Panc1 (cell line): ENCODE measurements at regions not wholly inside any gene's neighbourhood (a gene's known extent, or its start where the extent isn't known, plus 50 kb on each side); places are given as distances from the start of the nearest gene placed in this dataset.

Source experiments
- ATAC-seq: fragments of 200-7000 bp; cut with Tn5 transposase; 2 replicates; pipeline ENCODE4 v1.9.1; 2020; ENCODE audit warnings: mild to moderate bottlenecking, moderate library complexity
- BruUV-seq: library from RNA; stranded (reverse); fragments of 400-500 nt; replicated peaks from 2 replicates; lab custom pipeline; 2021; lab: Mats Ljungman, UMichigan
- CTCF ChIA-PET: fragments of 300-600 bp; sonication (Branson Sonifier 250); formaldehyde crosslinking; loops from one replicate; lab custom pipeline; 2022; ENCODE audit warnings: antibody characterized with exemption; lab: Charles Lee
- POLR2A ChIA-PET: fragments of 300-600 bp; sonication (Branson Sonifier 250); formaldehyde crosslinking; loops from one replicate; lab custom pipeline; 2022; ENCODE audit warnings: antibody characterized with exemption; lab: Charles Lee
- DNase-seq: peaks from one replicate; pipeline ENCODE4 v3.0.0-alpha.2; 2010; ENCODE audit warnings: low read depth, low spot score
- H3K27ac ChIP-seq: 2 replicates; pipeline ENCODE4 v1.5.1; 2011; ENCODE audit warnings: mild to moderate bottlenecking, low read length, inconsistent platforms
- H3K27me3 ChIP-seq: fragments of 200-500 bp; sonication (Bioruptor generic); 2 replicates; pipeline ENCODE4 v1.6.0; 2014; ENCODE audit warnings: low read length, inconsistent platforms; ENCODE audit not compliant: control insufficient read depth, insufficient read depth
- H3K36me3 ChIP-seq: fragments of 200-500 bp; sonication (Bioruptor generic); 2 replicates; pipeline ENCODE4 v1.5.1; 2014; ENCODE audit warnings: inconsistent platforms, mild to moderate bottlenecking, low read length, moderate library complexity; ENCODE audit not compliant: control insufficient read depth, insufficient read depth
- H3K4me1 ChIP-seq: 2 replicates; pipeline ENCODE4 v1.5.1; 2011; ENCODE audit warnings: inconsistent platforms, mild to moderate bottlenecking, low read length, moderate library complexity; ENCODE audit not compliant: control insufficient read depth, insufficient read depth
- H3K4me3 ChIP-seq, 2 experiments: 2 replicates each; pipeline ENCODE4 v1.5.1; 2011 to 2012; ENCODE audit warnings: low read depth in 2 of 2, low read length in 2 of 2, mild to moderate bottlenecking in 2 of 2, inconsistent platforms in 1 of 2, moderate library complexity in 1 of 2
- H3K9me3 ChIP-seq: fragments of 200-500 bp; sonication (Bioruptor generic); 2 replicates; pipeline ENCODE4 v1.5.1; 2014; ENCODE audit warnings: low read depth, mild to moderate bottlenecking, inconsistent platforms, low read length, moderate library complexity; ENCODE audit not compliant: control insufficient read depth, insufficient read depth
- POLR2AphosphoS5 ChIP-seq: IDR thresholded peaks from 2 replicates; pipeline ENCODE4 v1.6.1; 2012; ENCODE audit warnings: mild to moderate bottlenecking, low read depth, low read length, moderate library complexity
- SIN3A ChIP-seq: IDR thresholded peaks from 2 replicates; pipeline ENCODE4 v1.6.1; 2012; ENCODE audit warnings: low read depth, mild to moderate bottlenecking, low read length, moderate library complexity, borderline replicate concordance; ENCODE audit not compliant: insufficient read depth
- TCF7L2 ChIP-seq: IDR thresholded peaks from 2 replicates; pipeline ENCODE4 v1.6.1; 2011; ENCODE audit warnings: mild to moderate bottlenecking, low read depth, low read length, inconsistent platforms
- in situ Hi-C: cut with HindIII; loops from 2 replicates; pipeline ENCODE4 v1.10.0; 2016; ENCODE audit warnings: low sequenced_read_pairs, low pct_unique_long_range_greater_than_20kb
- intact Hi-C: fragments of 100-400 bp; cut with micrococcal nuclease; formaldehyde crosslinking; loops from one replicate; pipeline ENCODE4 v1.10.0; 2022; ENCODE audit not compliant: unreplicated experiment
- TF ChIP-seq, protein P1 (sequence below): fragments of 450-650 bp; IDR thresholded peaks from 2 replicates; pipeline ENCODE4 v1.5.1; 2017; ENCODE audit warnings: mild to moderate bottlenecking
- TF ChIP-seq, protein P2 (sequence below), 2 experiments: IDR thresholded peaks; 2 replicates each; pipeline ENCODE4 v1.6.1; 2011 to 2012; ENCODE audit warnings: low read depth in 2 of 2, control low read depth in 1 of 2, low read length in 1 of 2, mild to moderate bottlenecking in 1 of 2, moderate library complexity in 1 of 2; ENCODE audit not compliant: insufficient read depth in 1 of 2

DNA sequence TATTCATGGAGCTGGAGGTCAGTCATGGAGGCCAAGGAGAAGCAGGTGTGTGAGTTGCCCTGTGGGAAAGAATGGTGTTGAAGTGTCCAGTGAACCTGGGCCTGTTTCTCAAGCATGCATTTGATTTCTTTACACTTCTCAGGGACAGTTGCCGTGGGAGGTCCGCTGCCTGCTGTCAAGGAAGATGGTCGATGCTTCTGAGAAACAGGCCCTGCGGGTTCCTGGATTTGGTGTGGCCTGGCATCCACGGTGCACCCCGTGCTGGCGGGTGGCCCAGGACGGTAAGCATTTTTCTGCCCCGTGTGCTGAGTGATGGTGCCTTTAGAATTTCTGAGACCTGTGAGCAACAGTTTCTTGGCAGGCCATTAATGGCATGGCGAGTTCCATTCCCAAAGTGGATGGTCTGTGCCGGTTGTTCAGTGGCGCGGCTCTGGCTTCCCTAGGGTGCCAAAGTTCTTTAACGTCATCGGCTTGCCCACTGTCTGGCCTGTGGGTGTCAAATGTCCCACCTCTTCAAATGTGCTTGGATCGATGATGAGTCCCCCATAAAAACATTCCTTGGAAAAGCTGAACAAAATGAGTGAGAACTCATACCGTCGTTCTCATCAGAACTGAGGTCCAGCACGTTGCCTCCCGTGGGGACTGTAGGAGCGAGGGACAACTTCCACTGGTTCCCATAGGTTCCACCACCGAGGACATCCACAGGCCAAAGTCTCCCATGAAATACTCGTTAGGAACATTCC, 107.2 kb downstream of the SNRPN start:
- Histone ChIP-seq H3K36me3 (no peaks in the 10 kb centered on the region), H3K27me3 (no peaks in the 10 kb centered on the region), H3K4me1 (no peaks in the 10 kb centered on the region), H3K4me3 (no peak overlapping the region), H3K9me3 (peaks cover 64% of the 10 kb centered on the region), H3K27ac (no peak overlapping the region)
- BruUV-seq = no TSS peak
- intact Hi-C loops = no loop called here
- no peak for DNase-seq
- no peak for ATAC-seq
- ChIA-PET POLR2A (no interaction called here), CTCF (no interaction called here)
- TF ChIP-seq, protein P1, sequence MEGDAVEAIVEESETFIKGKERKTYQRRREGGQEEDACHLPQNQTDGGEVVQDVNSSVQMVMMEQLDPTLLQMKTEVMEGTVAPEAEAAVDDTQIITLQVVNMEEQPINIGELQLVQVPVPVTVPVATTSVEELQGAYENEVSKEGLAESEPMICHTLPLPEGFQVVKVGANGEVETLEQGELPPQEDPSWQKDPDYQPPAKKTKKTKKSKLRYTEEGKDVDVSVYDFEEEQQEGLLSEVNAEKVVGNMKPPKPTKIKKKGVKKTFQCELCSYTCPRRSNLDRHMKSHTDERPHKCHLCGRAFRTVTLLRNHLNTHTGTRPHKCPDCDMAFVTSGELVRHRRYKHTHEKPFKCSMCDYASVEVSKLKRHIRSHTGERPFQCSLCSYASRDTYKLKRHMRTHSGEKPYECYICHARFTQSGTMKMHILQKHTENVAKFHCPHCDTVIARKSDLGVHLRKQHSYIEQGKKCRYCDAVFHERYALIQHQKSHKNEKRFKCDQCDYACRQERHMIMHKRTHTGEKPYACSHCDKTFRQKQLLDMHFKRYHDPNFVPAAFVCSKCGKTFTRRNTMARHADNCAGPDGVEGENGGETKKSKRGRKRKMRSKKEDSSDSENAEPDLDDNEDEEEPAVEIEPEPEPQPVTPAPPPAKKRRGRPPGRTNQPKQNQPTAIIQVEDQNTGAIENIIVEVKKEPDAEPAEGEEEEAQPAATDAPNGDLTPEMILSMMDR = no peak
- TF ChIP-seq TCF7L2 (no peak), SIN3A (no peak), POLR2AphosphoS5 (no peak)
- TF ChIP-seq, protein P2, sequence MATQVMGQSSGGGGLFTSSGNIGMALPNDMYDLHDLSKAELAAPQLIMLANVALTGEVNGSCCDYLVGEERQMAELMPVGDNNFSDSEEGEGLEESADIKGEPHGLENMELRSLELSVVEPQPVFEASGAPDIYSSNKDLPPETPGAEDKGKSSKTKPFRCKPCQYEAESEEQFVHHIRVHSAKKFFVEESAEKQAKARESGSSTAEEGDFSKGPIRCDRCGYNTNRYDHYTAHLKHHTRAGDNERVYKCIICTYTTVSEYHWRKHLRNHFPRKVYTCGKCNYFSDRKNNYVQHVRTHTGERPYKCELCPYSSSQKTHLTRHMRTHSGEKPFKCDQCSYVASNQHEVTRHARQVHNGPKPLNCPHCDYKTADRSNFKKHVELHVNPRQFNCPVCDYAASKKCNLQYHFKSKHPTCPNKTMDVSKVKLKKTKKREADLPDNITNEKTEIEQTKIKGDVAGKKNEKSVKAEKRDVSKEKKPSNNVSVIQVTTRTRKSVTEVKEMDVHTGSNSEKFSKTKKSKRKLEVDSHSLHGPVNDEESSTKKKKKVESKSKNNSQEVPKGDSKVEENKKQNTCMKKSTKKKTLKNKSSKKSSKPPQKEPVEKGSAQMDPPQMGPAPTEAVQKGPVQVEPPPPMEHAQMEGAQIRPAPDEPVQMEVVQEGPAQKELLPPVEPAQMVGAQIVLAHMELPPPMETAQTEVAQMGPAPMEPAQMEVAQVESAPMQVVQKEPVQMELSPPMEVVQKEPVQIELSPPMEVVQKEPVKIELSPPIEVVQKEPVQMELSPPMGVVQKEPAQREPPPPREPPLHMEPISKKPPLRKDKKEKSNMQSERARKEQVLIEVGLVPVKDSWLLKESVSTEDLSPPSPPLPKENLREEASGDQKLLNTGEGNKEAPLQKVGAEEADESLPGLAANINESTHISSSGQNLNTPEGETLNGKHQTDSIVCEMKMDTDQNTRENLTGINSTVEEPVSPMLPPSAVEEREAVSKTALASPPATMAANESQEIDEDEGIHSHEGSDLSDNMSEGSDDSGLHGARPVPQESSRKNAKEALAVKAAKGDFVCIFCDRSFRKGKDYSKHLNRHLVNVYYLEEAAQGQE (IDR thresholded peaks at IDR 0.05; ENCODE audit: insufficient read depth in 1 of 2, low read depth in 2 of 2, low read length in 1 of 2) = no peak
- in situ Hi-C loops = no loop called here

DNA sequence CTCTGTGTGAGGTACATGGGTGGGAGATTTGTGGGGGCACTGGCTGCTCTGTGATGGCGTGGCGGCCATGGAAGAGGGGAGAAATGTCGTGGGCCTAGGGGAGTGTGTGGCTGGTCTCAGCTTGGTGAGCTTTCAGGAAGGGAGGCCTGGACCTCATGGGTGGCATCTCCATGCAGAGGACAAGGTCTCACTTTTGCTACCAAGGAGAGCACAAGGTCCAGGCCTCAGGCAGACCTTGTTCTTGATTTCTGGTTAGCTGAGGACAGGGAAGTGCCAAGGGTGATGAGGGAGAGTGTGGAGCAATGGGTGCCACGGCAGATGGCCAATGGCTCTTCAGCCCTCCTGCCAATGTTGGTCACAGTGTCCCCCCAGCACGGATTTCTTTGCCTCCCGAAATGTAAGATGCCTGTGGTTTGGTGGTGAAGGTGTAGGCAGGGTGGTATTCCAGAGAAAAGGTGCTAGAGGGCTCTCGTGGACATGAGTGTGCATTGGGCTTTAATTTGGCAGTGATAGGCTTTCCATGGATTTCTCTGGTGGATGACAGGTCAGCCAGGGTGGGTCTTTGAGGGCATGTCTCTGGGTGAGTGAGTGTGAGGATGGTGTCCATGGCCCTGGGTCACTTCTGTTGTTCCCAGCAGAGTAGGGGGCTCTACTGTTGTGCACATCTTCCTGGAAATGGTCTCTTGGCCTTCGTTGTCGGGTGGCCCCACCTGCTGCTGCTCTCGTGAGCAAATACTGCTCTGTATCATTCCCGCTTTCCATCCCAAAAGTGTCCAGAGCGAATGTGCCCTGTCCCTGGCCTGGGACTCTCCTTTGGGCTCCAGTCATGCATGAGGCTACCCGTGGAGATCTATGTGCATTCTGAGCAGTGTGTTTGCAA, 108.0 kb downstream of the SNRPN start:
- ChIA-PET POLR2A (no interaction called here), CTCF (no interaction called here)
- Histone ChIP-seq H3K4me3 (no peak overlapping the region), H3K27ac (no peak overlapping the region), H3K9me3 (peaks cover 64% of the 10 kb centered on the region), H3K27me3 (no peaks in the 10 kb centered on the region), H3K36me3 (no peaks in the 10 kb centered on the region), H3K4me1 (no peaks in the 10 kb centered on the region)
- TF ChIP-seq, protein P1 = no peak
- TF ChIP-seq TCF7L2 = no peak
- no peak for TF ChIP-seq SIN3A
- TF ChIP-seq, protein P2 (IDR thresholded peaks at IDR 0.05; ENCODE audit: insufficient read depth in 1 of 2, low read depth in 2 of 2, low read length in 1 of 2) = no peak
- no peak for TF ChIP-seq POLR2AphosphoS5
- no TSS peak for BruUV-seq
- ATAC-seq (no peak), DNase-seq (no peak)
- in situ Hi-C loops = no loop called here
- intact Hi-C loops = no loop called here
